Endodermal cell (in vitro differentiated cells): ENCODE measurements at regions not wholly inside any gene's neighbourhood (a gene's known extent, or its start where the extent isn't known, plus 50 kb on each side); places are given as distances from the start of the nearest gene placed in this dataset.

Experiments used
- DNase-seq: peaks from one replicate; pipeline ENCODE4 v3.0.0-alpha.2; 2017
- H3K27ac ChIP-seq: 2 replicates; pipeline ENCODE4 v1.5.1; 2013; ENCODE audit warnings: mild to moderate bottlenecking, low read depth, low read length, moderate library complexity
- H3K27me3 ChIP-seq: 2 replicates; pipeline ENCODE4 v1.6.1; 2013; ENCODE audit warnings: mild to moderate bottlenecking, low read length, moderate library complexity; ENCODE audit not compliant: insufficient read depth, control insufficient read depth, poor library complexity, severe bottlenecking
- H3K36me3 ChIP-seq: 2 replicates; pipeline ENCODE4 v1.7.0; 2013; ENCODE audit warnings: mild to moderate bottlenecking, low read length, moderate library complexity; ENCODE audit not compliant: control insufficient read depth, insufficient read depth
- H3K4me1 ChIP-seq: one replicate; pipeline ENCODE4 v1.7.0; 2013; ENCODE audit warnings: low read length; ENCODE audit not compliant: control insufficient read depth, insufficient read depth
- H3K4me3 ChIP-seq: 2 replicates; pipeline ENCODE4 v1.5.1; 2013; ENCODE audit warnings: mild to moderate bottlenecking, low read length, moderate library complexity
- H3K9ac ChIP-seq: 2 replicates; pipeline ENCODE4 v1.6.1; 2013; ENCODE audit warnings: mild to moderate bottlenecking, low read length, moderate library complexity; ENCODE audit not compliant: poor library complexity, severe bottlenecking; ENCODE audit errors: extremely low read depth
- H3K9me3 ChIP-seq: 2 replicates; pipeline ENCODE4 v1.6.1; 2013; ENCODE audit warnings: mild to moderate bottlenecking, low read length, moderate library complexity; ENCODE audit not compliant: control insufficient read depth
- H3K27ac Mint-ChIP-seq: 2 replicates; pipeline ENCODE4 v1.8.0; 2020; ENCODE audit warnings: mixed read lengths
- H3K27me3 Mint-ChIP-seq: 2 replicates; pipeline ENCODE4 v1.8.0; 2021; ENCODE audit warnings: mild to moderate bottlenecking, mixed read lengths; ENCODE audit not compliant: insufficient read depth
- H3K36me3 Mint-ChIP-seq: 2 replicates; pipeline ENCODE4 v1.8.0; 2020; ENCODE audit warnings: low read depth, mixed read lengths
- H3K4me1 Mint-ChIP-seq: 2 replicates; pipeline ENCODE4 v1.8.0; 2020; ENCODE audit warnings: mixed read lengths
- H3K4me3 Mint-ChIP-seq: 2 replicates; pipeline ENCODE4 v1.8.0; 2020; ENCODE audit warnings: mild to moderate bottlenecking, moderate library complexity, mixed read lengths
- H3K9me3 Mint-ChIP-seq: 2 replicates; pipeline ENCODE4 v1.8.0; 2020; ENCODE audit warnings: mild to moderate bottlenecking, mixed read lengths
- CTCF ChIP-seq: fragments of 200-600 bp; sonication (generic); conservative IDR thresholded peaks from 2 replicates; pipeline ENCODE4 v1.5.0; 2021; ENCODE audit warnings: antibody characterized with exemption, mild to moderate bottlenecking
- WGBS, 2 experiments: methylation state at CpG; one replicate each; pipeline versions ENCODE4 v1.1.5 to v1.1.7; 2013; ENCODE audit warnings: missing lambda C conversion rate in 2 of 2, mixed read lengths in 1 of 2; ENCODE audit not compliant: insufficient coverage in 1 of 2, insufficient read length in 1 of 2; 5-methylcytosine and 5-hydroxymethylcytosine counted together

GRCh38 chr10:131706952-131707351 lies 193.9 kb upstream of the PPP2R2D start:
- Histone ChIP-seq H3K4me3 (no peak overlapping the region), H3K9me3 (no peaks in the 10 kb centered on the region), H3K4me1 (no peaks in the 10 kb centered on the region), H3K27me3 (no peaks in the 10 kb centered on the region), H3K36me3 (no peaks in the 10 kb centered on the region), H3K27ac (no peak overlapping the region), H3K9ac (no peak overlapping the region)
- DNase-seq = no peak
- no peak overlapping the region for H3K27ac Mint-ChIP-seq
- H3K4me1 Mint-ChIP-seq = no peaks in the 10 kb centered on the region
- no peaks in the 10 kb centered on the region for H3K36me3 Mint-ChIP-seq
- peaks cover 20% of the 10 kb centered on the region for H3K9me3 Mint-ChIP-seq
- TF ChIP-seq CTCF = no peak
- H3K4me3 Mint-ChIP-seq = no peak overlapping the region
- peaks cover 2% of the 10 kb centered on the region for H3K27me3 Mint-ChIP-seq
- WGBS, 2 experiments = 72 to 76% methylated on average over 3 to 4 of the region's 4 CpGs

GRCh38 chr10:131708225-131708880 lies 192.5 kb upstream of the PPP2R2D start:
- Mint-ChIP-seq H3K27ac (no peak overlapping the region), H3K36me3 (no peaks in the 10 kb centered on the region), H3K27me3 (peaks cover 2% of the 10 kb centered on the region), H3K9me3 (peaks cover 20% of the 10 kb centered on the region), H3K4me1 (no peaks in the 10 kb centered on the region), H3K4me3 (no peak overlapping the region)
- H3K9me3 ChIP-seq = no peaks in the 10 kb centered on the region
- no peaks in the 10 kb centered on the region for H3K27me3 ChIP-seq
- no peak overlapping the region for H3K4me3 ChIP-seq
- no peaks in the 10 kb centered on the region for H3K36me3 ChIP-seq
- H3K27ac ChIP-seq = no peak overlapping the region
- 89 to 98% methylated on average over 13 to 17 of the region's 17 CpGs for WGBS, 2 experiments
- DNase-seq = peak; percentile 20
- H3K4me1 ChIP-seq = no peaks in the 10 kb centered on the region
- H3K9ac ChIP-seq = no peak overlapping the region
- TF ChIP-seq CTCF = no peak

GRCh38 chr10:131710142-131710861 lies 190.5 kb upstream of the PPP2R2D start:
- Mint-ChIP-seq H3K9me3 (peaks cover 20% of the 10 kb centered on the region), H3K27ac (no peak overlapping the region), H3K4me3 (no peak overlapping the region), H3K36me3 (no peaks in the 10 kb centered on the region), H3K27me3 (peaks cover 2% of the 10 kb centered on the region), H3K4me1 (no peaks in the 10 kb centered on the region)
- 89 to 92% methylated on average over 15 to 17 of the region's 17 CpGs for WGBS, 2 experiments
- H3K27me3 ChIP-seq = no peaks in the 10 kb centered on the region
- H3K4me3 ChIP-seq = no peak overlapping the region
- H3K27ac ChIP-seq = no peak overlapping the region
- H3K36me3 ChIP-seq = no peaks in the 10 kb centered on the region
- no peaks in the 10 kb centered on the region for H3K9me3 ChIP-seq
- H3K4me1 ChIP-seq = no peaks in the 10 kb centered on the region
- H3K9ac ChIP-seq = no peak overlapping the region
- TF ChIP-seq CTCF = no peak
- peak; percentile 33 for DNase-seq
